B cell (primary cell): ENCODE measurements at regions not wholly inside any gene's neighbourhood (a gene's known extent, or its start where the extent isn't known, plus 50 kb on each side); places are given as distances from the start of the nearest gene placed in this dataset.

ENCODE experiments used
- ATAC-seq: fragments of 200-7000 bp; cut with Tn5 transposase; one replicate; pipeline ENCODE4 v1.10.0; 2021; ENCODE audit warnings: low read depth, mild to moderate bottlenecking, moderate number of reproducible peaks, moderate library complexity
- CTCF ChIA-PET: fragments of 350-600 bp; sonication (Branson Sonifier 250); formaldehyde crosslinking; loops from one replicate; lab custom pipeline; 2021; ENCODE audit warnings: antibody characterized with exemption, inconsistent platforms; lab: Charles Lee
- POLR2A ChIA-PET: fragments of 350-600 bp; sonication (Branson Sonifier 250); formaldehyde crosslinking; loops from one replicate; lab custom pipeline; 2021; ENCODE audit warnings: antibody characterized with exemption; lab: Charles Lee
- DNase-seq: peaks from one replicate; pipeline ENCODE4 v3.0.0; 2013
- H2AFZ ChIP-seq: 2 replicates; pipeline ENCODE4 v1.6.1; 2012; ENCODE audit warnings: mild to moderate bottlenecking, low read depth, low read length; ENCODE audit not compliant: insufficient read depth, poor library complexity, severe bottlenecking
- H3K27ac ChIP-seq, 2 donors: 1 replicate in 1 of 2; 2 replicates in 1 of 2; pipeline ENCODE4 v1.5.1; 2012 to 2013; ENCODE audit warnings: low read length in 2 of 2, mild to moderate bottlenecking in 2 of 2, moderate library complexity in 1 of 2
- H3K27me3 ChIP-seq, 4 experiments: fragments of 200-600 bp in 1 of 4; sonication (generic) in 1 of 4; replicated peaks in 1 of 4; 1 replicate in 2 of 4; 2 replicates in 2 of 4; pipeline versions ENCODE4 v1.6.1 to v1.7.0; 2013 to 2016; ENCODE audit warnings: low read length in 3 of 4, mild to moderate bottlenecking in 2 of 4, mixed read lengths in 1 of 4, moderate library complexity in 1 of 4; ENCODE audit not compliant: insufficient read depth in 4 of 4, control insufficient read depth in 3 of 4; ENCODE audit errors: control extremely low read depth in 1 of 4
- H3K36me3 ChIP-seq, 2 experiments: replicated peaks in 1 of 2; 1 replicate in 1 of 2; 2 replicates in 1 of 2; pipeline versions ENCODE4 v1.6.1 to v1.7.1; 2013; ENCODE audit warnings: low read length in 1 of 2; ENCODE audit not compliant: insufficient read depth in 2 of 2, control insufficient read depth in 1 of 2; ENCODE audit errors: control extremely low read depth in 1 of 2, extremely low read depth in 1 of 2
- H3K4me1 ChIP-seq, 2 donors: fragments of 200-600 bp in 1 of 2; sonication (generic) in 1 of 2; 1 replicate in 1 of 2; 2 replicates in 1 of 2; pipeline versions ENCODE4 v1.5.1 to v1.6.1; 2013 to 2017; ENCODE audit warnings: low read length in 2 of 2; ENCODE audit not compliant: control insufficient read depth in 2 of 2, insufficient read depth in 2 of 2
- H3K4me2 ChIP-seq: replicated peaks from 2 replicates; pipeline ENCODE3; 2012; ENCODE audit warnings: mild to moderate bottlenecking, low read depth, low read length; ENCODE audit not compliant: poor library complexity, severe bottlenecking
- H3K4me3 ChIP-seq, 5 experiments: fragments of 200-600 bp in 1 of 5; sonication (generic) in 1 of 5; 1 replicate in 3 of 5; 2 replicates in 2 of 5; pipeline versions ENCODE4 v1.5.1 to v1.7.0; 2011 to 2016; ENCODE audit warnings: low read length in 4 of 5, mild to moderate bottlenecking in 4 of 5, low read depth in 2 of 5, control low read depth in 1 of 5, moderate library complexity in 1 of 5; ENCODE audit not compliant: insufficient read depth in 1 of 5; ENCODE audit errors: control extremely low read depth in 1 of 5, extremely low read depth in 1 of 5
- H3K79me2 ChIP-seq: fragments of 200-600 bp; sonication (generic); one replicate; pipeline ENCODE4 v1.6.0; 2016; ENCODE audit warnings: low read length; ENCODE audit not compliant: control insufficient read depth, insufficient read depth
- H3K9ac ChIP-seq: fragments of 200-600 bp; sonication (generic); 2 replicates; pipeline ENCODE4 v1.6.1; 2017; ENCODE audit warnings: mild to moderate bottlenecking, low read length, moderate library complexity
- H3K9me3 ChIP-seq, 3 donors: one replicate each; pipeline versions ENCODE4 v1.6.1 to v1.7.1; 2013; ENCODE audit warnings: low read length in 2 of 3; ENCODE audit not compliant: control insufficient read depth in 2 of 3, insufficient read depth in 1 of 3; ENCODE audit errors: control extremely low read depth in 1 of 3
- H4K20me1 ChIP-seq: 2 replicates; pipeline ENCODE4 v1.6.0; 2012; ENCODE audit warnings: mild to moderate bottlenecking, low read length; ENCODE audit not compliant: insufficient read depth, control insufficient read depth, poor library complexity, severe bottlenecking
- H3K27ac Mint-ChIP-seq: one replicate; pipeline ENCODE4 v1.8.0; 2021; ENCODE audit warnings: mixed read lengths
- H3K27me3 Mint-ChIP-seq: one replicate; pipeline ENCODE4 v1.8.0; 2021; ENCODE audit warnings: mixed read lengths
- H3K4me1 Mint-ChIP-seq: one replicate; pipeline ENCODE4 v1.8.0; 2021; ENCODE audit warnings: mixed read lengths
- H3K4me3 Mint-ChIP-seq: one replicate; pipeline ENCODE4 v1.8.0; 2021; ENCODE audit warnings: mixed read lengths
- H3K9me3 Mint-ChIP-seq: one replicate; pipeline ENCODE4 v1.8.0; 2022; ENCODE audit warnings: mixed read lengths; ENCODE audit not compliant: insufficient read depth
- EZH2 ChIP-seq: IDR thresholded peaks from 2 replicates; pipeline ENCODE4 v1.6.1; 2012; ENCODE audit warnings: borderline replicate concordance, low read depth, mild to moderate bottlenecking, moderate library complexity, low read length; ENCODE audit not compliant: insufficient read depth, poor library complexity, severe bottlenecking
- WGBS: methylation state at CpG from one replicate; pipeline ENCODE4 v1.1.5; 2013; ENCODE audit warnings: missing lambda C conversion rate; ENCODE audit not compliant: insufficient coverage; 5-methylcytosine and 5-hydroxymethylcytosine counted together
- intact Hi-C: fragments of 100-400 bp; cut with micrococcal nuclease; formaldehyde crosslinking; loops from one replicate; pipeline ENCODE4 v1.10.0; 2022
- TF ChIP-seq, protein P1 (sequence below): fragments of 200-600 bp; IDR thresholded peaks from one replicate; pipeline ENCODE4 v1.8.0; 2022; ENCODE audit warnings: antibody characterized with exemption, mild to moderate bottlenecking

DNA sequence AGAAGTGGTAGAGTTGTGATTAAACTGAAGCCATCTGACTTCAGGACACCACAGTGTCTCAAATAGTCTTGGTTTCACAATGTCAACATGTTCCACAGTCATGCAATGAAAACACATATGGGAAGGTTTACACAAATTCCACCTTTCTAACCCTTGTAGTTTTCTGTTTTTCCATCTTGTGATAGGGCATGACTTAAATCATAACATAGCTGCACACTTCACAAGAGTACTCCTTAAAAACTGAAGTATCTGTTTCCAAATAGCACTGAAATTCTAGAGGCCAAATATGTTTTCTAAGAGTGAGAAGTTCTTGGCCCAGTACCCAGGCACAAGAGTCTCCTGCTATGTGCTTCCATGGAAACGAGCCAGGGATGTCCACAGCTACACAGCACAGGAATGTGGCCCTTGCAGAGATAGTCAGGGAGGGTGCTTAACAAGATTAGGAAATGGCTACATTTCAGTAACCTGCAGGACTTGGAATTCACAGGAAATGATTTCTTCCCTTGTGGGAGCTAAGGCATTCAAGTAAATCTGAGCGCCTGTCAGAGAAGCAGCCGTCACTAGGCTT is 269.1 kb downstream of the NDFIP2 start:
- Mint-ChIP-seq H3K4me1 (no peaks in the 10 kb centered on the region), H3K4me3 (no peak overlapping the region), H3K27me3 (no peaks in the 10 kb centered on the region), H3K27ac (no peak overlapping the region), H3K9me3 (no peaks in the 10 kb centered on the region)
- no peak for DNase-seq
- ATAC-seq: no peak
- H4K20me1 ChIP-seq: no peaks in the 10 kb centered on the region
- no peaks in the 10 kb centered on the region for H3K27me3 ChIP-seq
- no peak overlapping the region for H2AFZ ChIP-seq
- H3K4me1 ChIP-seq: no peaks in the 10 kb centered on the region
- no CpG with 5 or more reads among the region's 3 CpGs for WGBS
- POLR2A ChIA-PET: no interaction called here
- no peaks in the 10 kb centered on the region for H3K9me3 ChIP-seq
- H3K79me2 ChIP-seq: no peaks in the 10 kb centered on the region
- no peak overlapping the region for H3K4me3 ChIP-seq
- H3K4me2 ChIP-seq: no peak overlapping the region
- H3K9ac ChIP-seq: no peak overlapping the region
- CTCF ChIA-PET: no interaction called here
- intact Hi-C loops: no loop called here
- no peaks in the 10 kb centered on the region for H3K36me3 ChIP-seq
- TF ChIP-seq, protein P1, sequence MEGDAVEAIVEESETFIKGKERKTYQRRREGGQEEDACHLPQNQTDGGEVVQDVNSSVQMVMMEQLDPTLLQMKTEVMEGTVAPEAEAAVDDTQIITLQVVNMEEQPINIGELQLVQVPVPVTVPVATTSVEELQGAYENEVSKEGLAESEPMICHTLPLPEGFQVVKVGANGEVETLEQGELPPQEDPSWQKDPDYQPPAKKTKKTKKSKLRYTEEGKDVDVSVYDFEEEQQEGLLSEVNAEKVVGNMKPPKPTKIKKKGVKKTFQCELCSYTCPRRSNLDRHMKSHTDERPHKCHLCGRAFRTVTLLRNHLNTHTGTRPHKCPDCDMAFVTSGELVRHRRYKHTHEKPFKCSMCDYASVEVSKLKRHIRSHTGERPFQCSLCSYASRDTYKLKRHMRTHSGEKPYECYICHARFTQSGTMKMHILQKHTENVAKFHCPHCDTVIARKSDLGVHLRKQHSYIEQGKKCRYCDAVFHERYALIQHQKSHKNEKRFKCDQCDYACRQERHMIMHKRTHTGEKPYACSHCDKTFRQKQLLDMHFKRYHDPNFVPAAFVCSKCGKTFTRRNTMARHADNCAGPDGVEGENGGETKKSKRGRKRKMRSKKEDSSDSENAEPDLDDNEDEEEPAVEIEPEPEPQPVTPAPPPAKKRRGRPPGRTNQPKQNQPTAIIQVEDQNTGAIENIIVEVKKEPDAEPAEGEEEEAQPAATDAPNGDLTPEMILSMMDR: no peak
- no peak for TF ChIP-seq EZH2
- H3K27ac ChIP-seq: no peak overlapping the region

DNA sequence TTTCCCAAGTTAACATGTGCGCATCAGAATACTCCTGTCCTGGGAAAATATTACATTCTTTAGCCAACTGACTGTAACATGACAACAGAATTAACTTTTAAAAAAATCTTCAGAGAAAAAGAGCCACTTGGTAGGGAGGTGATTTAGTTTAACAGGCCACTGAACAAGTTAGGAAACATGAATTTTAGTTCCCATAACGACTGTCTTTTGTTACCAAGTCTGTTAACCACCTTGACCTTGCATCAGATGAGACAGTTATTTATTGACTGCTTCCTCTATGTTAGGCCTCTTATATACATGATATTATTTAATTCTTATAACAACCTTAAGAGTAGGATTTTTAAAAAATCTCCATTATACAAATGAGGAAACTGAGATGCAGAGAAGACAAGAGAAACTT is 268.6 kb downstream of the NDFIP2 start:
- Histone ChIP-seq H3K4me2 (no peak overlapping the region), H3K27me3 (no peaks in the 10 kb centered on the region), H4K20me1 (no peaks in the 10 kb centered on the region), H3K4me1 (no peaks in the 10 kb centered on the region), H3K79me2 (no peaks in the 10 kb centered on the region), H3K27ac (no peak overlapping the region), H3K4me3 (no peak overlapping the region), H3K36me3 (no peaks in the 10 kb centered on the region), H2AFZ (no peak overlapping the region), H3K9me3 (no peaks in the 10 kb centered on the region), H3K9ac (no peak overlapping the region)
- no peak for ATAC-seq
- ChIA-PET POLR2A (no interaction called here), CTCF (no interaction called here)
- H3K27ac Mint-ChIP-seq: no peak overlapping the region
- H3K9me3 Mint-ChIP-seq: no peaks in the 10 kb centered on the region
- no peaks in the 10 kb centered on the region for H3K27me3 Mint-ChIP-seq
- no peaks in the 10 kb centered on the region for H3K4me1 Mint-ChIP-seq
- TF ChIP-seq, protein P1: no peak
- TF ChIP-seq EZH2: no peak
- intact Hi-C loops: no loop called here
- no peak for DNase-seq
- no CpG with 5 or more reads among the region's 2 CpGs for WGBS
- no peak overlapping the region for H3K4me3 Mint-ChIP-seq
